Thoracic aorta (tissue), 2 donors: ENCODE measurements at regions not wholly inside any gene's neighbourhood (a gene's known extent, or its start where the extent isn't known, plus 50 kb on each side); places are given as distances from the start of the nearest gene placed in this dataset.

Experiments
- ATAC-seq: fragments of 150-250 bp; one replicate; pipeline ENCODE4 v1.8.0; 2017; ENCODE audit warnings: low read depth; ENCODE audit not compliant: insufficient number of reproducible peaks, low FRiP score
- DNase-seq: peaks from one replicate; pipeline ENCODE4 v3.0.0-alpha.2; 2020; ENCODE audit warnings: low spot score
- H3K27ac ChIP-seq, 2 donors: fragments of 200-600 bp; sonication (generic); 1 replicate in 1 of 2; 2 replicates in 1 of 2; pipeline ENCODE4 v1.5.1; 2016; ENCODE audit warnings: mild to moderate bottlenecking in 2 of 2, moderate library complexity in 2 of 2
- H3K27me3 ChIP-seq: fragments of 200-600 bp; sonication (generic); replicated peaks from 2 replicates; pipeline ENCODE4 v1.6.0; 2016; ENCODE audit warnings: mild to moderate bottlenecking; ENCODE audit not compliant: insufficient read depth
- H3K36me3 ChIP-seq: fragments of 200-600 bp; sonication (generic); one replicate; pipeline ENCODE4 v1.5.1; 2016
- H3K4me1 ChIP-seq, 2 donors: fragments of 200-600 bp; sonication (generic); 1 replicate in 1 of 2; 2 replicates in 1 of 2; pipeline versions ENCODE4 v1.5.1 to v1.6.0; 2016; ENCODE audit warnings: low read depth in 2 of 2, mild to moderate bottlenecking in 1 of 2; ENCODE audit not compliant: control insufficient read depth in 1 of 2
- H3K4me3 ChIP-seq: fragments of 200-600 bp; sonication (generic); 2 replicates; pipeline ENCODE4 v1.5.1; 2016; ENCODE audit warnings: mild to moderate bottlenecking
- H3K9me3 ChIP-seq: fragments of 200-600 bp; sonication (generic); 2 replicates; pipeline ENCODE4 v1.5.1; 2016
- TF ChIP-seq, protein P1 (sequence below): fragments of 200-600 bp; sonication (generic); IDR thresholded peaks from one replicate; pipeline ENCODE4 v1.5.1; 2019; ENCODE audit warnings: antibody characterized with exemption

DNA sequence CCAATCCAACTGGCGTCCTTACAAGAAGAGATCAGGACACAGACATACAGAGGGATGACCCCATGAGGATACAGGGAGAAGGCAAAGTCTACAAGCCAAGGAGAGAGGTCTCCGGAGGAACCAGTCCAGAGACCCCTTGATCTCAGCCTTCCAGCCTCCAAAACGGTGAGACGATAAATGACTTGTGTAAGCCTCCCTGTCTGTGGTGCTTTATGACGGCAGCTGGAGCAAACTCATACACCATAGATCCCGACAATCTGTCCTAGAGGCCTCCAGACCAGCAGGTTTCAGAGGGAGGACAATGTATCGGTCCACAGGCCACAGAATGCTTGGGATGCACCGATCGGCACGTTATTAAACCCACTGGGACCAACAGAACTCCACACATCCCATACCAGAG lies 383.3 kb downstream of the SHANK2 start:
- H3K36me3 ChIP-seq = no peaks in the 10 kb centered on the region
- TF ChIP-seq, protein P1, sequence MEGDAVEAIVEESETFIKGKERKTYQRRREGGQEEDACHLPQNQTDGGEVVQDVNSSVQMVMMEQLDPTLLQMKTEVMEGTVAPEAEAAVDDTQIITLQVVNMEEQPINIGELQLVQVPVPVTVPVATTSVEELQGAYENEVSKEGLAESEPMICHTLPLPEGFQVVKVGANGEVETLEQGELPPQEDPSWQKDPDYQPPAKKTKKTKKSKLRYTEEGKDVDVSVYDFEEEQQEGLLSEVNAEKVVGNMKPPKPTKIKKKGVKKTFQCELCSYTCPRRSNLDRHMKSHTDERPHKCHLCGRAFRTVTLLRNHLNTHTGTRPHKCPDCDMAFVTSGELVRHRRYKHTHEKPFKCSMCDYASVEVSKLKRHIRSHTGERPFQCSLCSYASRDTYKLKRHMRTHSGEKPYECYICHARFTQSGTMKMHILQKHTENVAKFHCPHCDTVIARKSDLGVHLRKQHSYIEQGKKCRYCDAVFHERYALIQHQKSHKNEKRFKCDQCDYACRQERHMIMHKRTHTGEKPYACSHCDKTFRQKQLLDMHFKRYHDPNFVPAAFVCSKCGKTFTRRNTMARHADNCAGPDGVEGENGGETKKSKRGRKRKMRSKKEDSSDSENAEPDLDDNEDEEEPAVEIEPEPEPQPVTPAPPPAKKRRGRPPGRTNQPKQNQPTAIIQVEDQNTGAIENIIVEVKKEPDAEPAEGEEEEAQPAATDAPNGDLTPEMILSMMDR = no peak
- H3K4me3 ChIP-seq = no peak overlapping the region
- DNase-seq = no peak
- no peak overlapping the region for H3K27ac ChIP-seq
- H3K4me1 ChIP-seq = no peaks in the 10 kb centered on the region
- ATAC-seq = no peak
- H3K9me3 ChIP-seq = no peaks in the 10 kb centered on the region
- no peaks in the 10 kb centered on the region for H3K27me3 ChIP-seq

DNA sequence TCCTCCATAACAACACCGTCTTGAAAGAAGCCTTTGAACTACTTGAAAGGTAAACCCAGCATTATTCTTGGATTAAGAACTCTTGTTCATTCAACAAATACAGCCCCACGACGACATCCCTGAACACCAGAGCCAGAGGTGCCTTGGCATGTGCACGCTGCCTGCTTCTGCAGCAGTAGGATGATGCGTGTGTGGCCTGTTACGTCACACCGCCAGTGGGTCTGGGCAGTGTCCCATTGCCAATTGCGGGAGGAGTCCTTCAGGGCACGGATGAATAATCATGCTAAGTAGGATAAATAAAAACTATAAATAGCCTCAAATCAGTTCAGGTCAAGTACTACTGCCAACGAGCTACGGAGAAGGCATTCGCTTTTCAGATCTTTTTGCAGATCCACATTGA lies 380.5 kb downstream of the SHANK2 start:
- H3K27me3 ChIP-seq = no peaks in the 10 kb centered on the region
- H3K4me3 ChIP-seq = no peak overlapping the region
- H3K36me3 ChIP-seq = no peaks in the 10 kb centered on the region
- H3K9me3 ChIP-seq = no peaks in the 10 kb centered on the region
- H3K27ac ChIP-seq = no peak overlapping the region
- DNase-seq = no peak
- H3K4me1 ChIP-seq = no peaks in the 10 kb centered on the region
- ATAC-seq = no peak
- TF ChIP-seq, protein P1 = no peak

DNA sequence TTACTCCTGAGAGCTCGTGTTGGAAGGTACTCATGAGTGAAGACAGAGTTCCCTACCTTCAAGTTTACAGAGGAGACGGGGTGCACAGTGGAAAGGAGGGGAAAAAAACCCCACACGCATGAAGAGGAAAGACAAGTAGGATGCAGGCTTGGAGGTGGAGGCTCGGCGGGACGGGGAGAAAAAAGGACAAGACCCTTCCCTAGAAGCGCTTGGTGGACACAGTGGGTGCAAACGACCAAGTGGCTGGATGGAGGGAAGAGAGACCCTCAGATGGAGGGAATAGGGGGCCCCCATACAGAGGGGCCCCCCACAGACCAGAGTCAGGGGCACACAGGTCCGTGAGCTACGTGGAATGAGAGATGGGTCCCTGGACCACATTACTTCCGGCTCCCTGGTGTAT lies 380.1 kb downstream of the SHANK2 start:
- Histone ChIP-seq H3K4me3 (no peak overlapping the region), H3K36me3 (no peaks in the 10 kb centered on the region), H3K9me3 (no peaks in the 10 kb centered on the region), H3K4me1 (no peaks in the 10 kb centered on the region), H3K27ac (no peak overlapping the region), H3K27me3 (no peaks in the 10 kb centered on the region)
- no peak for DNase-seq
- TF ChIP-seq, protein P1 = no peak
- ATAC-seq = no peak

DNA sequence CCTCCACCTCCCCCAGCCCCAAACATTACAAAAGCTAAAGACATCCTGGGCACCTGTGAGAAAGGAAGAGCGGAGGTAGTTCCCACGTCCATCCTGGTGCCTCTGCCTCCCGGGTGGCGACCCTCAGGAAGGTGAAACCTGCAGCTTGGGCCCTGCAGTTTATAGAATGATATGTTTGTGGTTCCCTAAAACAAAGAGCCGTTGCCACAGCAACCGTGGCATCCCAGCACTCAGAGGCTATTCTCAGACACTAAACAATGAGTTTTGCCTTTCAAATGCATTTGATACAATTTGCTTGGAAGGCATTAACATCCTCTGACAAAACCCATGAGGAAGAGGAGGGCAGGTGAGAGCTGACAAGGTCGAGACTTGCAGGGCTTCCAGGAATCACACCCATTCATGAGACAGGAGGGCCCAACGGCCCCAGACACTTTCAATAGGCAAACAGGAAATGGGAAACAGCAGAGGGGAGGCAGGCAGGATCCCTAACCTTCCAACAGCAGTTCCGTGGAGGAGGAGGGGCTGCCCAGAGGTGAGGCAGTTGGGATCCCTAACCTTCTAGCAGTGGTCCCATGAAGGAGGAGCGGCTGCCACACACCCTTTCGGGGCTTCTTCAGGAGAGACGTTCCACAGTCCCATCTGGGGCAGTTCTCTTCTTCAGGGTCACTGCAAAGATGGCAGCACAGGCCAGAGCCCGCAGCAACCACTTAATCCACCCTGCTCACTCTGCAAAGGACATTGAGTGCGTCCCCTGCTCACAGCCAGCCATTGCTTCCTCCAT lies 379.2 kb downstream of the SHANK2 start:
- Histone ChIP-seq H3K9me3 (no peaks in the 10 kb centered on the region), H3K27me3 (no peaks in the 10 kb centered on the region), H3K4me1 (no peaks in the 10 kb centered on the region), H3K36me3 (no peaks in the 10 kb centered on the region), H3K27ac (no peak overlapping the region), H3K4me3 (no peak overlapping the region)
- TF ChIP-seq, protein P1 = no peak
- DNase-seq (no peak), ATAC-seq (no peak)

DNA sequence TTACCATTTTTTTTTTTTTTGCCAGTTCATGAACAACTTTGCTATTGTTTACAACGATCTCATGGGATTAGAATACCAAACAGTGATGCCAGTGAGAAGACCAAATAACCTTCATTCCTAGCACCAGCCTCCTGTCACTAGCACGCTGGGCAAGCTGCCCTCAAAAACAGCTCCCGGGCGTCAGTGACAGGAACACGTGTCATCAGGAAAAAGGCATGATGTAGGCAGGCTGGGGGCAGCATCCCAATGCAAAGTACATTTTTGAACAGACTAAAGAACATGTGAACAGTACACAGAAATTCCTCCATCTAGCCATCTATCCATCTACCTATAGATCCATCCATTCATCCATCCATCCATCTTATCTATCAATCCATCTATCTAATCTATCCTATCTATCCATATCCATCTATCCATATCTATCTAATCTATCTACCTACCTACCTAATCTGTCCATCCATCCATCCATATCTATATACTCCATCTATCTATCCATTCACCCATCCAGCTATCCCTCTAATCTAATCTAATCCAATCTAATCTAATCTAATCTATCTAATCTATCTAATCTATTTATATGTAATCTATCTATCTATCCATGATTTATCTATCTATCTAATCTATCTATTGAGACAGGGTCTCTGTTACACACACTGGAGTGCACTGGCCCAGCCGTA lies 378.5 kb downstream of the SHANK2 start:
- Histone ChIP-seq H3K27me3 (no peaks in the 10 kb centered on the region), H3K4me3 (no peak overlapping the region), H3K36me3 (no peaks in the 10 kb centered on the region), H3K4me1 (no peaks in the 10 kb centered on the region), H3K27ac (no peak overlapping the region), H3K9me3 (no peaks in the 10 kb centered on the region)
- TF ChIP-seq, protein P1 = no peak
- ATAC-seq (no peak), DNase-seq (no peak)
